Central memory CD8-positive, alpha-beta T cell (primary cell): ENCODE measurements at regions not wholly inside any gene's neighbourhood (a gene's known extent, or its start where the extent isn't known, plus 50 kb on each side); places are given as distances from the start of the nearest gene placed in this dataset.

ENCODE experiments used
- ATAC-seq: fragments of 150-1000 bp; cut with Tn5 transposase; replicated peaks from 2 replicates; pipeline ENCODE4 v1.10.0; 2022; ENCODE audit warnings: mild to moderate bottlenecking, moderate FRiP score, moderate number of reproducible peaks; ENCODE audit not compliant: poor library complexity, severe bottlenecking; ENCODE audit errors: extremely low read depth
- DNase-seq, 2 donors: peaks; one replicate each; pipeline ENCODE4 v3.0.0; 2021; ENCODE audit warnings: low spot score in 2 of 2
- H3K27ac Mint-ChIP-seq: one replicate; pipeline ENCODE4 v1.8.0; 2022; ENCODE audit warnings: low read depth, mild to moderate bottlenecking, moderate library complexity, mixed read lengths
- H3K27me3 Mint-ChIP-seq: one replicate; pipeline ENCODE4 v1.8.0; 2022; ENCODE audit warnings: mixed read lengths
- H3K36me3 Mint-ChIP-seq: one replicate; pipeline ENCODE4 v1.8.0; 2022; ENCODE audit warnings: mild to moderate bottlenecking, moderate library complexity, mixed read lengths; ENCODE audit not compliant: insufficient read depth
- H3K4me1 Mint-ChIP-seq: one replicate; pipeline ENCODE4 v1.8.0; 2022; ENCODE audit warnings: mixed read lengths
- H3K4me3 Mint-ChIP-seq: one replicate; pipeline ENCODE4 v1.8.0; 2022; ENCODE audit warnings: mild to moderate bottlenecking, moderate library complexity, mixed read lengths
- H3K9me3 Mint-ChIP-seq: one replicate; pipeline ENCODE4 v1.8.0; 2022; ENCODE audit warnings: mixed read lengths

DNA sequence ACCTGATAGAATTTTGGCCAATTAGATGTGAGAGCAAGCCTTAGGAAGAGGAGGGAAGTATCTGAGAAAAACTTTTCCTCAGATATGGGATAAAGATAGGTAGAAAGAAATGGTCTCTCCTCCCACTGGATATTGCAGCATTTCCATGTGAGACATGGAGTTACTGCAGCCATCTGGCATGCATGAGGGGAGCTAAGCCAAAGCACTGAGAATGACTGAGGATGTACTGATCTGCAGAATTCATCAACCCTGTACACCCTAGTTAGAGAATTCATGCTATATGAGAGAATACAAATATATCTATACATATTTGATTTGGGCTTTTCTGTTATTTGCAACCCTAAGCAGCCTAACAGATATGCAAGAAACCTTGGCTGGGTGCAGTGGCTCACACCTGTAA lies 52.5 kb upstream of the RPL34 start:
- Mint-ChIP-seq H3K27ac (no peak overlapping the region), H3K27me3 (peaks cover 12% of the 10 kb centered on the region), H3K9me3 (no peaks in the 10 kb centered on the region), H3K36me3 (peaks cover 4% of the 10 kb centered on the region), H3K4me1 (no peaks in the 10 kb centered on the region), H3K4me3 (no peak overlapping the region)
- DNase-seq (no peak), ATAC-seq (no peak)

DNA sequence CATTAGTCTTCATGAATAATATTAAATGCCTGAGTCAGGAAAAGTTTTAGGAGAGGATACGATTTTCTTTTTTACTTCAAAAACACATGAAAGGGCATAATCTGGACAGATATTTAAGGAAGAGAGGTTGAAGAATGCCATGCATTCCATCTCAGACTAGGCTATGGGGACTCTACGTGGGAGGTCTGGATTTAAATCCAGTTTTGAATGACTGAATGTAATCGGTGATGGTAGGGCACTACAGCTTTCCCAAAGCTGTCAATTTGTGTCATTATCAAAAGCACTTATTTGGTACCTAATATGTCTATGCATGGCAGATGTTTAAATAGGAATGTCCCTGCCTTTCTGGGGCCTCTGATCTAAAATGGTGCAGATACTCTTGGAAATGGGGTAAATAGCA lies 59.3 kb upstream of the RPL34 start:
- Mint-ChIP-seq H3K27me3 (peaks cover 6% of the 10 kb centered on the region), H3K9me3 (no peaks in the 10 kb centered on the region), H3K4me3 (no peak overlapping the region), H3K27ac (no peak overlapping the region), H3K36me3 (peaks cover 1% of the 10 kb centered on the region), H3K4me1 (no peaks in the 10 kb centered on the region)
- ATAC-seq (no peak), DNase-seq (no peak)

DNA sequence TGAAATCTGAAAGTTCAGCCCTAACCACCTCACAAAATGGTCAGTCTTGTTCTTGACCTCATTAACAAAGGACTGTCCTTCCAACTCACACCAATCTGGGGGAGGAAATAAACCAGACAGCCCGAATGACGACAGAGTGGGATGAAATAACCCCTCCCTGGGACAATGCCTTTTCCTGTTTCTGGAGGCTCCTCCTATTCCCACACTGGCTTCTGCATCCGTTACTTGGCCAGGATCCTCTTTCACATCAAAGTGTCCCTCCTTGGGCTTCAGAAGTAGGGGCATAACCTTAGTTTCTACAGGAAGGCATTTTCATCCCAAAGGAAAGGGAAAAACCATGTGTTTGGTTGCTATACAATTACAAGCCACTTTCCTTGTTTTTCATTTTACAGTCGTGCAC lies 59.8 kb upstream of the RPL34 start:
- Mint-ChIP-seq H3K9me3 (no peaks in the 10 kb centered on the region), H3K27ac (no peak overlapping the region), H3K36me3 (peaks cover 1% of the 10 kb centered on the region), H3K27me3 (peaks cover 6% of the 10 kb centered on the region), H3K4me3 (no peak overlapping the region), H3K4me1 (no peaks in the 10 kb centered on the region)
- DNase-seq (no peak), ATAC-seq (no peak)

DNA sequence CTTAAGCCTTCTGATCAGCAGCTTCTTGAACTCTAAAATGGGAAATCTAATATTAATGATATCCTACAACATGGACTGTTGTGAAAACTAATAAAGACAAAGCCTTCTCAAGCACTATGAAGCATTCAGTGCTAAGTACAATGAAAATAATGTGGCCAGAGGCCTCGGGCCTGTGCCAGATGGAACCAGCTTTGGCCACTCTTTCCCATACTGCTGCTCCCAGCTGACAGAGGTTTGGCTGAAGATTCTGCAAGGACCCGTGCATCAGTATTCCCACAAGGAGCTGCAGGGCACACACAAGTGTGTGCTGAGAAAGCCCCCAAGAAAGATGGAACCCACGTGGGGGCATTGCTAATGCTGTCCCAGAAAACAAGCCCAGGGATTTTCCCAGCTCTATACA lies 60.5 kb upstream of the RPL34 start:
- ATAC-seq (no peak), DNase-seq (no peak)
- peaks cover 6% of the 10 kb centered on the region for H3K27me3 Mint-ChIP-seq
- H3K4me1 Mint-ChIP-seq = no peaks in the 10 kb centered on the region
- H3K9me3 Mint-ChIP-seq = no peaks in the 10 kb centered on the region
- H3K36me3 Mint-ChIP-seq = peaks cover 1% of the 10 kb centered on the region
- no peak overlapping the region for H3K27ac Mint-ChIP-seq
- H3K4me3 Mint-ChIP-seq = no peak overlapping the region

DNA sequence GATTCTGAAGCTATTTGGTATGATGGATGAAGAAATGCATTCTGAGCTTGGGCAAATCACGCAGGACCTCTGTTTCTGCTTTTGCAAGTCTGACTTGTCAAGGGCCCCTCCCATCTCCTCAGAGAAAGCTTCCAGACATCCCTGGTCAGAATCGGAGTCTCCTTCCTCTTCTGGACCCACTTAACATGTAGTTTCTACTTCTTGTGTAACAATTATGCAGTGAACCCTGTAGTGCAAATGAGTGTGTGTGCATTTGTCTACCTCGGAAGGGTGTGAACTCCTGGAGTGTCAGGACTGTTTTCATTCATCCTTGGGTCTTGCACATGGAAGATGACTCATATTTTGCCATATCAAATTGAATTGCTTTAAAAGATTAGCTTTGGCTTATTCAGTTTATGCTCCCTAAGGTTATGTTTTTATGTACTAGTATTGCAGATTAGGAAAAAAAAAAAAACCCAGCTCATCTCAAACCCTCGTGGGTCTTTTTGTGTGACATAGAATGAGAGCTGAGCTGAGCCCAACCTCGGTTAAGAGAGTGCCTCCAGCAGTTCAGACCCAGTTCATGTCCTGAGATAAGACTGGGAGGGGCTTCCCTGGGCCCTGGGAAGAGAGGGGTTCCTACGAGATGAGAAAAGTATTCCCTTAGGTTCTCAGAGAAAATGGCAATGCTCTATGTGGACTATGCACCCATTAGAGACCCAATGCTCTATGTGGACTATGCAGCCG lies 61.1 kb upstream of the RPL34 start:
- peaks cover 1% of the 10 kb centered on the region for H3K36me3 Mint-ChIP-seq
- DNase-seq = no peak

DNA sequence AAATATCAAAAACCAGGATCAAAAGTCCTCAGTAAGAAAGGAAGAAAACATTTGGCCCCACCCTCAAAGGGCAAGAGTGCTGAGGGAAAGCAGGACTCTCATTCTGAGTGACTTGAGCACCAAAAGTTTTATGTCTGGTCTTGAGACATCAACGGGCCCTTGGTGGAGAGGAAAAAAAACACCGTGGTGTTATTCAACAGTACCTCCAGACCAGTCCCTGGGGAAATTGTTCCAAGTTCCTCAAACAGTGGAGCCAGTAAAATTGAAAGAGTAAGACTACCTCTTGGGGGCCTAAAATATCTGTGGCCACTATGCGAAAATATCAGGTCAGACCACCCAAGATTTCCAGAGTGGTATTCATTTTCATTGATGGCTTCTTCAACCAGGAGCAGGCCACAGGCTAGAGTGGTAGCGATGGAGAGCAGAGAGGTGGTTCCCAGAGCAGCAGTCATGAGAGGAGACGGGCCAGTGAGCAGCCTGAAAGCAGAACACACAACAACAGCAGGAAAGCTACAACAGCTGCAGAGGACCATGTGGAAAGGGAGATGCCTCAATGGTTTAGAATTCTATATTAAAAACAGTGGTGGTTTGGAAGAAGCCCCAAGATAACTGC lies 63.7 kb upstream of the RPL34 start:
- Mint-ChIP-seq H3K27ac (no peak overlapping the region), H3K36me3 (no peaks in the 10 kb centered on the region), H3K9me3 (no peaks in the 10 kb centered on the region), H3K4me1 (no peaks in the 10 kb centered on the region), H3K4me3 (no peak overlapping the region), H3K27me3 (peaks cover 6% of the 10 kb centered on the region)
- ATAC-seq (no peak), DNase-seq (no peak)

More for the DNA sequence above, 61.1 kb upstream of the RPL34 start:
- Mint-ChIP-seq H3K4me3 (no peak overlapping the region), H3K27me3 (peaks cover 6% of the 10 kb centered on the region), H3K4me1 (no peaks in the 10 kb centered on the region), H3K9me3 (no peaks in the 10 kb centered on the region), H3K27ac (no peak overlapping the region)
- ATAC-seq = no peak

DNA sequence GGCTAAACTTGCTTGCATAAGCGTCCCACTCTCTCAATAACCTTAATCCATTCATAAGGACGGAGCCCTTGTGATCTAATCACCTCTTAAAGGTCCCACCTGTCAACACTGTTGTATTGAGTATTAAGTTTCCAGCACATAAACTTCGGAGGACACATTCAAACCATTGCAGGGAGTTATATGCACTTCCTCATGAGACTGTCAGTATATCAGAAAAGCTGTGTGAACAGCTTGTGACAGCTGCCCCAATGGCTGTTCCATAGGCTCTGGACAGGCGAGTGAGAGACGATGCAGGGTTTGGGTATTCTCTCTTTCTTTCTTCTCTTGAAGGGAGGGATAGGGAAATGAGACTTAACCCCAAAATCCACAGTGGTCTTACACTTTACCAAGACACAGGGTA lies 64.2 kb upstream of the RPL34 start:
- ATAC-seq (no peak), DNase-seq (no peak)
- Mint-ChIP-seq H3K4me3 (no peak overlapping the region), H3K9me3 (no peaks in the 10 kb centered on the region), H3K4me1 (no peaks in the 10 kb centered on the region), H3K27ac (no peak overlapping the region), H3K36me3 (no peaks in the 10 kb centered on the region), H3K27me3 (peaks cover 6% of the 10 kb centered on the region)

DNA sequence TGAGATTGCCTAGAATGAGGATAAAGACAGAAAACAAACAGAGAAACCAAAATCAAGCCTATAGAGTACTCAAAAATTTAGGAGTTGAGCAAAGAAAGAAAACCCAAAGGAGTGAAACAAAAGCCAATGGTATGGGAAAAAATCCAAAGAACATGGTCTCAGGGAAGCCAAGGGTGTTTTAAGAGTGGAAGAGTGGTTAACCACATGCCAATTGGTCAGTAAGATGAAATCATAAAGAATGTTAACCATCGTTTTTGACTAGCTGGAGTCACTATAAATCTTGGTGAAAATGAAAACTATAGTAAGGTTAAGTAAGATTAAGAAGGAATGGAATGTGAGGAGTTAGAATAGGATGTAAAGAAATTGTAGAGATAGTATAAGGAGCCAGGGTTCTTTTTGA lies 64.7 kb upstream of the RPL34 start:
- Mint-ChIP-seq H3K9me3 (no peaks in the 10 kb centered on the region), H3K27me3 (peaks cover 2% of the 10 kb centered on the region), H3K4me1 (no peaks in the 10 kb centered on the region), H3K36me3 (no peaks in the 10 kb centered on the region), H3K27ac (no peak overlapping the region), H3K4me3 (no peak overlapping the region)
- ATAC-seq = no peak
- no peak for DNase-seq

DNA sequence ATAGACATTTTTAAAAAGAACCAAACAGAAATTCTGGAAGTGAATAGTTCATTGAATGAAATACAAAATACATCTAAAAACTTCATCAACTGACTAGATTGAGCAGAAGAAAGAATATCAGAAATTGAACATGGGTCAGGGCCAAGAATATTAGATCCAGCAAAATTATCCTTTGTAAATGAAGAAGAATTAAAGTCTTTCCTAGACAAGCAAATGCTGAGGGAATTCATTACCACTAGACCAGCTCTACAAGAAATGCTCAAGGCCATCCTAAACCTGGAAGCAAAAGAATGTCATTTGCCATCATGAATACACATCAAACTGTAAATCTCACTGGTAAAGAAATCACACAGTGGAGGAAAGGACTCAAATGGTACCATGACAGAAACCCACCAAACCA lies 72.7 kb upstream of the RPL34 start:
- ATAC-seq = no peak

DNA sequence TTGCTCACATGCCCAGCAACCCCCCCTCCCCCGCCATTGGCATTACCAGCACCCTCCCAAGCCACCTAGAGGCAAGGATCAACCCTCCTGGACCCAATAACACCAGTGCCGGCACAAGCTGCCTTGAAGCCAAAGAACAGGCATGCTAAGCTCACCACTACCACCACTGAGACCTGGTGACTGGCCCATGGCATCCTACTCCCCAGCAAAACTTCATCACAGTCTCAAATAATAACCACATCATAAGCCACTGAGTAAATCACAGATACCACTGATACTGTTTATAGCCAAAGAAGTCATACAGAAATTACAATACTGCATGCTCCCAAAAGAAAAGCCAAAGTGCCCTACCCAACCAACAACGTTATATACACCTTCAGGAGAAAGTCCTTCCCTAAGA lies 73.6 kb upstream of the RPL34 start:
- Mint-ChIP-seq H3K27me3 (peaks cover 16% of the 10 kb centered on the region), H3K4me1 (no peaks in the 10 kb centered on the region), H3K4me3 (no peak overlapping the region), H3K27ac (no peak overlapping the region), H3K36me3 (no peaks in the 10 kb centered on the region), H3K9me3 (no peaks in the 10 kb centered on the region)
- ATAC-seq = no peak
- no peak for DNase-seq

More for the DNA sequence above, 72.7 kb upstream of the RPL34 start:
- Mint-ChIP-seq H3K9me3 (no peaks in the 10 kb centered on the region), H3K36me3 (no peaks in the 10 kb centered on the region), H3K27me3 (peaks cover 16% of the 10 kb centered on the region), H3K27ac (no peak overlapping the region), H3K4me3 (no peak overlapping the region), H3K4me1 (no peaks in the 10 kb centered on the region)
- DNase-seq = no peak

DNA sequence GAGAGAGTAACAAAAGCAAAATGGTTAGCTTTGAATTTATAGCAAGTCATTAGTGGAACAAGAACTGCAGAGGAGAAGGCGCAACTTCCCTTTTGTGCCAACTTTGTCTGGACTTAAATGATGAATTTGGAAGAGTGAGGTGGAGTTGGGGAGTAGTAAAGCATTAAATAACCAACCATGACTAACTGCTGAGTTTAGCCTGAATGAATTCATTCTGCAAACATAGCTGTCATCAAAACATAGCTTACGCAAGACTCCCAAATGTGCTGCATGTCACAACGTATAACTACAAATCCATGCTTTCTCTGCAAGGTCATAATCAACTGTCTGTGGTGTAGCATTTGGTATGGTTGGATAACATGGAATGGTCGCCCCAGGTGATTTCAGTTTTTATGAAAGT lies 75.9 kb upstream of the RPL34 start:
- no peak for DNase-seq

DNA sequence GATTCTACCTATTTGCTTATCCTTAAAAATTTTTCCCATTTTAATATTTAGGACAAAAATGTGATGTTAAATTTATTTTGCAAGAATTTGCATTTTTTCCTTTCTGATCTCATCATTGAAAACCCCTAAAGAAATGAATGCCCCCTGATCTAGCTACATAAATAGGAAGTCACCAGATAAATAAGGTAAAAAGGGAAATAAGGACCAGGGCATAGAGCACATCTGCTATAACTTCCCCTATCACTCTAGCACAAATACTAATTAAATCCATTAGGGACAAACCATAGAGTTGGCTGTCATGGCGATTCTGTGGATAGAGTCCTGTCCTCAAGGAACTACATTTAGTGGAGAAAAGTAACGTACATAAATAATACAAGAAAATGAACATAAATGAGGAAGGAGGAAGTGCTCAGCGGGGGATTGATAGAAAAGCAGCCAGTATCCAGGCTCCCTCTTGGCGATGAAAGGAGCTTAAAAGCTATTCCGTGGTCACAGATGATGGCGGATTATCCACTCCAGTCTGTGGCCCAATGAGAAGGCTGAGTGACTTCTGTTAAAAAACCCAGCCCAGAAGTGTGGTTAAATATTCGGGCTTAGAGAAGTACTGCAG lies 76.9 kb upstream of the RPL34 start:
- H3K36me3 Mint-ChIP-seq = no peaks in the 10 kb centered on the region
- no peaks in the 10 kb centered on the region for H3K4me1 Mint-ChIP-seq
- H3K4me3 Mint-ChIP-seq = no peak overlapping the region
- no peaks in the 10 kb centered on the region for H3K9me3 Mint-ChIP-seq
- ATAC-seq (no peak), DNase-seq (no peak)
- H3K27me3 Mint-ChIP-seq = peaks cover 16% of the 10 kb centered on the region
- no peak overlapping the region for H3K27ac Mint-ChIP-seq

More for the DNA sequence above, 75.9 kb upstream of the RPL34 start:
- Mint-ChIP-seq H3K27ac (no peak overlapping the region), H3K36me3 (no peaks in the 10 kb centered on the region), H3K4me3 (no peak overlapping the region), H3K27me3 (peaks cover 16% of the 10 kb centered on the region), H3K9me3 (no peaks in the 10 kb centered on the region), H3K4me1 (no peaks in the 10 kb centered on the region)
- ATAC-seq = no peak

DNA sequence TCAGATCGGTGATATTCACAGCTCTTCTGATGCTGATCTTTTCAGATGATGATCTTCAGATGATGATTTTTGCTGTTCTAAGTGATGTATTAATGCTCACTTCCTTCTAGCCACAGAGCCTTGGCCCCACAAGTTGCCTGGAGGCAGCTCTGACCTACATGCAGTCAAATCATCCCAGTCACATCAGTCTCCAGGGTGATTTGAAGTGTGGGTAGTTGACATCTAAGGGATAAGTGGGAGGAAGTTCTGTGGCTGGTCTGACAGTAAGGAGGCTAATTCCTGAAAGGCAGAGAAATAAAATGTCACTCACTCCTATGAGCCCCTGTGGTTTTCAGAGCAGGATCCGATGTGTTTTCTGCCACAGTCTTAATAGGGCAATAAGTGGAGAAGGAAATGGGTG lies 79.8 kb upstream of the RPL34 start:
- no peaks in the 10 kb centered on the region for H3K36me3 Mint-ChIP-seq
- peaks cover 26% of the 10 kb centered on the region for H3K27me3 Mint-ChIP-seq
- H3K4me1 Mint-ChIP-seq = no peaks in the 10 kb centered on the region
- H3K27ac Mint-ChIP-seq = no peak overlapping the region
- ATAC-seq (no peak), DNase-seq (no peak)
- no peak overlapping the region for H3K4me3 Mint-ChIP-seq
- H3K9me3 Mint-ChIP-seq = no peaks in the 10 kb centered on the region
